GM23338 (cell line): ENCODE measurements at regions not wholly inside any gene's neighbourhood (a gene's known extent, or its start where the extent isn't known, plus 50 kb on each side); places are given as distances from the start of the nearest gene placed in this dataset.

Experiments
- ATAC-seq: fragments of 200-7000 bp; cut with Tn5 transposase; 3 replicates; pipeline ENCODE4 v1.9.1; 2020
- DNase-seq: peaks from one replicate; pipeline ENCODE4 v3.0.0-alpha.2; 2015; ENCODE audit warnings: low spot score
- H2AFZ ChIP-seq: fragments of 200-600 bp; sonication (generic); 2 replicates; pipeline ENCODE4 v1.8.0; 2016; ENCODE audit warnings: antibody characterized with exemption, mild to moderate bottlenecking, moderate library complexity
- H3F3A ChIP-seq: fragments of 200-600 bp; sonication (generic); replicated peaks from 2 replicates; pipeline ENCODE4 v1.8.0; 2017; ENCODE audit warnings: antibody characterized with exemption, mixed run types, low read depth
- H3K27ac ChIP-seq: fragments of 200-600 bp; sonication (generic); 2 replicates; pipeline ENCODE4 v1.6.1; 2016; ENCODE audit warnings: low read depth
- H3K27me3 ChIP-seq: fragments of 200-600 bp; sonication (generic); 2 replicates; pipeline ENCODE4 v1.8.0; 2016; ENCODE audit warnings: mild to moderate bottlenecking, mixed run types, moderate library complexity; ENCODE audit not compliant: insufficient read depth
- H3K36me3 ChIP-seq: fragments of 200-600 bp; sonication (generic); 2 replicates; pipeline ENCODE4 v1.8.0; 2016; ENCODE audit warnings: mild to moderate bottlenecking; ENCODE audit not compliant: insufficient read depth
- H3K4me1 ChIP-seq: fragments of 200-600 bp; sonication (generic); 2 replicates; pipeline ENCODE4 v1.8.0; 2016; ENCODE audit warnings: mild to moderate bottlenecking, moderate library complexity; ENCODE audit not compliant: insufficient read depth
- H3K4me2 ChIP-seq: fragments of 200-600 bp; sonication (generic); 2 replicates; pipeline ENCODE4 v1.7.1; 2017; ENCODE audit warnings: mixed run types
- H3K4me3 ChIP-seq: fragments of 200-600 bp; sonication (generic); 2 replicates; pipeline ENCODE4 v1.6.1; 2016; ENCODE audit warnings: mixed run types
- H3K79me2 ChIP-seq: fragments of 200-600 bp; sonication (generic); replicated peaks from 2 replicates; pipeline ENCODE4 v1.8.0; 2017; ENCODE audit warnings: mild to moderate bottlenecking; ENCODE audit not compliant: insufficient read depth
- H3K9me2 ChIP-seq: fragments of 200-600 bp; sonication (generic); 2 replicates; pipeline ENCODE4 v1.8.0; 2017; ENCODE audit not compliant: insufficient read depth
- H4K20me1 ChIP-seq: fragments of 200-600 bp; sonication (generic); replicated peaks from 2 replicates; pipeline ENCODE4 v1.8.0; 2017; ENCODE audit warnings: mild to moderate bottlenecking; ENCODE audit not compliant: insufficient read depth
- H3K27ac Mint-ChIP-seq: 2 replicates; pipeline ENCODE4 v1.8.0; 2020; ENCODE audit warnings: inconsistent platforms, mild to moderate bottlenecking, moderate library complexity, mixed read lengths
- H3K27me3 Mint-ChIP-seq: 3 replicates; pipeline ENCODE4 v1.8.0; 2022; ENCODE audit warnings: low read depth, mild to moderate bottlenecking, moderate library complexity, mixed read lengths, inconsistent platforms; ENCODE audit not compliant: insufficient read depth, poor library complexity
- H3K36me3 Mint-ChIP-seq: 3 replicates; pipeline ENCODE4 v1.8.0; 2021; ENCODE audit warnings: low read depth, mild to moderate bottlenecking, inconsistent platforms, moderate library complexity, mixed read lengths
- H3K4me1 Mint-ChIP-seq: 3 replicates; pipeline ENCODE4 v1.8.0; 2020; ENCODE audit warnings: mild to moderate bottlenecking, inconsistent platforms, mixed read lengths
- H3K4me3 Mint-ChIP-seq: 3 replicates; pipeline ENCODE4 v1.8.0; 2021; ENCODE audit warnings: moderate library complexity, mild to moderate bottlenecking, inconsistent platforms, mixed read lengths
- H3K9me3 Mint-ChIP-seq: 3 replicates; pipeline ENCODE4 v1.8.0; 2020; ENCODE audit warnings: moderate library complexity, mild to moderate bottlenecking, inconsistent platforms, mixed read lengths
- CREB1 ChIP-seq: fragments of 250-450 bp; sonication (Bioruptor Pico); IDR thresholded peaks from 2 replicates; pipeline ENCODE4 v1.5.0; 2020; ENCODE audit warnings: low read depth, mild to moderate bottlenecking, moderate library complexity
- EZH2 ChIP-seq: fragments of 200-600 bp; sonication (generic); IDR thresholded peaks from one replicate; pipeline ENCODE4 v1.8.0; 2017; ENCODE audit warnings: antibody characterized with exemption, mild to moderate bottlenecking, low read depth; ENCODE audit not compliant: unreplicated experiment
- JUNB ChIP-seq: IDR thresholded peaks from one replicate; pipeline ENCODE4 v1.6.1; 2016; ENCODE audit warnings: antibody characterized with exemption; ENCODE audit not compliant: unreplicated experiment
- NANOG ChIP-seq: IDR thresholded peaks from 2 replicates; pipeline ENCODE4 v1.6.1; 2016; ENCODE audit warnings: antibody characterized with exemption, borderline replicate concordance
- REST ChIP-seq: IDR thresholded peaks from one replicate; pipeline ENCODE4 v1.6.1; 2018; ENCODE audit warnings: antibody characterized with exemption; ENCODE audit not compliant: unreplicated experiment
- STAT1 ChIP-seq: IDR thresholded peaks from one replicate; pipeline ENCODE4 v1.6.1; 2016; ENCODE audit warnings: antibody characterized with exemption; ENCODE audit not compliant: unreplicated experiment
- TF ChIP-seq, protein P1 (sequence below): fragments of 250-450 bp; sonication (Bioruptor Pico); IDR thresholded peaks from 2 replicates; pipeline ENCODE4 v1.5.0; 2020; ENCODE audit warnings: mild to moderate bottlenecking, moderate library complexity
- TF ChIP-seq, protein P2 (sequence below): IDR thresholded peaks from 2 replicates; pipeline ENCODE4 v1.6.1; 2016; ENCODE audit warnings: antibody characterized with exemption

- H3K4me3 ChIP-seq: no peak overlapping the region
- no peaks in the 10 kb centered on the region for H3K79me2 ChIP-seq
- Mint-ChIP-seq H3K9me3 (no peaks in the 10 kb centered on the region), H3K36me3 (no peaks in the 10 kb centered on the region), H3K27ac (no peak overlapping the region), H3K4me1 (no peaks in the 10 kb centered on the region), H3K4me3 (no peak overlapping the region), H3K27me3 (no peaks in the 10 kb centered on the region)
- H4K20me1 ChIP-seq: no peaks in the 10 kb centered on the region
- peak overlapping the region; percentile 80 for H2AFZ ChIP-seq
- no peak overlapping the region for H3K4me2 ChIP-seq
- H3K27me3 ChIP-seq: no peaks in the 10 kb centered on the region
- H3K4me1 ChIP-seq: no peaks in the 10 kb centered on the region
- TF ChIP-seq CREB1 (CRISPR knock-in tag) (no peak), EZH2 (no peak), REST (no peak), STAT1 (no peak), JUNB (no peak), NANOG (no peak)
- TF ChIP-seq, protein P1, sequence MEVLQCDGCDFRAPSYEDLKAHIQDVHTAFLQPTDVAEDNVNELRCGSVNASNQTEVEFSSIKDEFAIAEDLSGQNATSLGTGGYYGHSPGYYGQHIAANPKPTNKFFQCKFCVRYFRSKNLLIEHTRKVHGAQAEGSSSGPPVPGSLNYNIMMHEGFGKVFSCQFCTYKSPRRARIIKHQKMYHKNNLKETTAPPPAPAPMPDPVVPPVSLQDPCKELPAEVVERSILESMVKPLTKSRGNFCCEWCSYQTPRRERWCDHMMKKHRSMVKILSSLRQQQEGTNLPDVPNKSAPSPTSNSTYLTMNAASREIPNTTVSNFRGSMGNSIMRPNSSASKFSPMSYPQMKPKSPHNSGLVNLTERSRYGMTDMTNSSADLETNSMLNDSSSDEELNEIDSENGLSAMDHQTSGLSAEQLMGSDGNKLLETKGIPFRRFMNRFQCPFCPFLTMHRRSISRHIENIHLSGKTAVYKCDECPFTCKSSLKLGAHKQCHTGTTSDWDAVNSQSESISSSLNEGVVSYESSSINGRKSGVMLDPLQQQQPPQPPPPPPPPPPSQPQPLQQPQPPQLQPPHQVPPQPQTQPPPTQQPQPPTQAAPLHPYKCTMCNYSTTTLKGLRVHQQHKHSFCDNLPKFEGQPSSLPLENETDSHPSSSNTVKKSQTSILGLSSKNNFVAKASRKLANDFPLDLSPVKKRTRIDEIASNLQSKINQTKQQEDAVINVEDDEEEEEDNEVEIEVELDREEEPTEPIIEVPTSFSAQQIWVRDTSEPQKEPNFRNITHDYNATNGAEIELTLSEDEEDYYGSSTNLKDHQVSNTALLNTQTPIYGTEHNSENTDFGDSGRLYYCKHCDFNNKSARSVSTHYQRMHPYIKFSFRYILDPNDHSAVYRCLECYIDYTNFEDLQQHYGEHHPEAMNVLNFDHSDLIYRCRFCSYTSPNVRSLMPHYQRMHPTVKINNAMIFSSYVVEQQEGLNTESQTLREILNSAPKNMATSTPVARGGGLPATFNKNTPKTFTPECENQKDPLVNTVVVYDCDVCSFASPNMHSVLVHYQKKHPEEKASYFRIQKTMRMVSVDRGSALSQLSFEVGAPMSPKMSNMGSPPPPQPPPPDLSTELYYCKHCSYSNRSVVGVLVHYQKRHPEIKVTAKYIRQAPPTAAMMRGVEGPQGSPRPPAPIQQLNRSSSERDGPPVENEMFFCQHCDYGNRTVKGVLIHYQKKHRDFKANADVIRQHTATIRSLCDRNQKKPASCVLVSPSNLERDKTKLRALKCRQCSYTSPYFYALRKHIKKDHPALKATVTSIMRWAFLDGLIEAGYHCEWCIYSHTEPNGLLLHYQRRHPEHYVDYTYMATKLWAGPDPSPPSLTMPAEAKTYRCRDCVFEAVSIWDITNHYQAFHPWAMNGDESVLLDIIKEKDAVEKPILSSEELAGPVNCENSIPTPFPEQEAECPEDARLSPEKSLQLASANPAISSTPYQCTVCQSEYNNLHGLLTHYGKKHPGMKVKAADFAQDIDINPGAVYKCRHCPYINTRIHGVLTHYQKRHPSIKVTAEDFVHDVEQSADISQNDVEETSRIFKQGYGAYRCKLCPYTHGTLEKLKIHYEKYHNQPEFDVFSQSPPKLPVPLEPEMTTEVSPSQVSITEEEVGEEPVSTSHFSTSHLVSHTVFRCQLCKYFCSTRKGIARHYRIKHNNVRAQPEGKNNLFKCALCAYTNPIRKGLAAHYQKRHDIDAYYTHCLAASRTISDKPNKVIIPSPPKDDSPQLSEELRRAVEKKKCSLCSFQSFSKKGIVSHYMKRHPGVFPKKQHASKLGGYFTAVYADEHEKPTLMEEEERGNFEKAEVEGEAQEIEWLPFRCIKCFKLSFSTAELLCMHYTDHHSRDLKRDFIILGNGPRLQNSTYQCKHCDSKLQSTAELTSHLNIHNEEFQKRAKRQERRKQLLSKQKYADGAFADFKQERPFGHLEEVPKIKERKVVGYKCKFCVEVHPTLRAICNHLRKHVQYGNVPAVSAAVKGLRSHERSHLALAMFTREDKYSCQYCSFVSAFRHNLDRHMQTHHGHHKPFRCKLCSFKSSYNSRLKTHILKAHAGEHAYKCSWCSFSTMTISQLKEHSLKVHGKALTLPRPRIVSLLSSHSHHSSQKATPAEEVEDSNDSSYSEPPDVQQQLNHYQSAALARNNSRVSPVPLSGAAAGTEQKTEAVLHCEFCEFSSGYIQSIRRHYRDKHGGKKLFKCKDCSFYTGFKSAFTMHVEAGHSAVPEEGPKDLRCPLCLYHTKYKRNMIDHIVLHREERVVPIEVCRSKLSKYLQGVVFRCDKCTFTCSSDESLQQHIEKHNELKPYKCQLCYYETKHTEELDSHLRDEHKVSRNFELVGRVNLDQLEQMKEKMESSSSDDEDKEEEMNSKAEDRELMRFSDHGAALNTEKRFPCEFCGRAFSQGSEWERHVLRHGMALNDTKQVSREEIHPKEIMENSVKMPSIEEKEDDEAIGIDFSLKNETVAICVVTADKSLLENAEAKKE (CRISPR knock-in tag): no peak
- TF ChIP-seq, protein P2, sequence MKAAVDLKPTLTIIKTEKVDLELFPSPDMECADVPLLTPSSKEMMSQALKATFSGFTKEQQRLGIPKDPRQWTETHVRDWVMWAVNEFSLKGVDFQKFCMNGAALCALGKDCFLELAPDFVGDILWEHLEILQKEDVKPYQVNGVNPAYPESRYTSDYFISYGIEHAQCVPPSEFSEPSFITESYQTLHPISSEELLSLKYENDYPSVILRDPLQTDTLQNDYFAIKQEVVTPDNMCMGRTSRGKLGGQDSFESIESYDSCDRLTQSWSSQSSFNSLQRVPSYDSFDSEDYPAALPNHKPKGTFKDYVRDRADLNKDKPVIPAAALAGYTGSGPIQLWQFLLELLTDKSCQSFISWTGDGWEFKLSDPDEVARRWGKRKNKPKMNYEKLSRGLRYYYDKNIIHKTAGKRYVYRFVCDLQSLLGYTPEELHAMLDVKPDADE: no peak
- peaks cover 12% of the 10 kb centered on the region; the same call in 1 of the 2 replicates for H3K9me2 ChIP-seq
- no peaks in the 10 kb centered on the region for H3K36me3 ChIP-seq
- DNase-seq (no peak), ATAC-seq (no peak)
- H3F3A ChIP-seq: no peaks in the 10 kb centered on the region
- no peak overlapping the region for H3K27ac ChIP-seq
Measured at GRCh38 chr1:115158181-115158580, 68.9 kb upstream of the TSPAN2 start.
